Non-pigmented ciliary epithelial cell (primary cell): ENCODE measurements at regions not wholly inside any gene's neighbourhood (a gene's known extent, or its start where the extent isn't known, plus 50 kb on each side); places are given as distances from the start of the nearest gene placed in this dataset.

Experiments used
- DNase-seq: peaks from one replicate; pipeline ENCODE4 v3.0.0-alpha.2; 2010; ENCODE audit warnings: low read depth

DNA sequence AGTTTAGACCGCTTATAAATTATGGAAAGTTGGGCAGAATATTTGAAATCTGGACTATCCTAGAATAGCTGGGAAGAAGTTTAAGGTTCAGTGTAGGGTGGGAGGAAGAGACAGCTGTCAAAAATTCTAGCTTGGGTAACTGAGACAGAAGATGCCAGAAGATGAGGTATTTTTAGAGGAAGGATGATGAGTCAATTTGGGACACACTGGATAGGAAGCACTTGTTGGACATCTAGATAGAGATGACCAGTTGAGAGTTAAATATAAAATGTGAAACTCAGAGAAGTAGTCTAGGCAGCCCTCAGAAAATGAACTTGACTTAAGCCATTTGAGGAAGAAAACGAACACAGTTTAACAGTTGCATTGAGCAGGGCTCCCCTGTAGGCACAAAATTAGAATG is 137.9 kb upstream of the MAP9 start:
- no peak for DNase-seq

DNA sequence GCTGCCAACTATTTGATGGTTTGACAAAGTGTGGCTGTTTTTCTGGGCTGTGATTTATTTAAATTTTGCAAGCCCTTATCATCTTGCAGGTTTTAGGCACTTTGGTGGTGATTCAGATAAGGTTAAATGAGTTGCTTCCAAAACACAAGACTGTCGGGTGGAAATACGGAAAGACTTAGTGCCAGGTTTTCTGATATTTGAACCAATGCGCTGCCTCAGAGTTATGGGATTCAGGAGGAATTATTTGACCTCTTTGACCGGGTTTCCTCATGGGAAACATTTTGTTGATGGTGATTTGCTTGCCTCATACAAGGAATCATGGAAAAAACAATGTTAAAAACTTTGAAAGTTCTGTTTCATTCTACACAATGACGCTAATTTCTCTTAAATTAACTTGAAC is 136.1 kb upstream of the MAP9 start:
- no peak for DNase-seq

- no peak for DNase-seq
Observed at GRCh38 chr4:155512046-155512445, 135.3 kb upstream of the MAP9 start.

GRCh38 chr4:155510771-155511170 is 134.0 kb upstream of the MAP9 start:
- no peak for DNase-seq

DNA sequence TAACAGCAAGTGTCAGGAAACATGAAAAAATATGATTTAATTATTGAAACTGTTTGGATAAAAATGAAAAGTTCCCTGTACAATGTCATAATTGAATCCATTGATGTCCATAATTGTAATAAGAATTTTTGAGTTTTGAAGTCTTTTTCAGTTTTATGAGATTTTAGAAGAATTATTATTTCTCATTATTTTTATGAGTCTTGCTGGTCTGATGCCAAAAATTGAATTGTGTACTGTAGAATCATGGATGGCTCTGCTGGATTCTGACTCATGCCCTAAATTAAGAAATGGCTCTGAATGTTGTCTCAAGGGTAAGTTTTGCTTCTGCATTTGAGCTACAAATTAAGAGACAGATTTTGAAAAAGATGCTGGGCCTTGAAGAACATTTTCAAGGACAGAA is 132.8 kb upstream of the MAP9 start:
- no peak for DNase-seq

- no peak for DNase-seq
Observed at GRCh38 chr4:155506745-155507144, 130.0 kb upstream of the MAP9 start.

DNA sequence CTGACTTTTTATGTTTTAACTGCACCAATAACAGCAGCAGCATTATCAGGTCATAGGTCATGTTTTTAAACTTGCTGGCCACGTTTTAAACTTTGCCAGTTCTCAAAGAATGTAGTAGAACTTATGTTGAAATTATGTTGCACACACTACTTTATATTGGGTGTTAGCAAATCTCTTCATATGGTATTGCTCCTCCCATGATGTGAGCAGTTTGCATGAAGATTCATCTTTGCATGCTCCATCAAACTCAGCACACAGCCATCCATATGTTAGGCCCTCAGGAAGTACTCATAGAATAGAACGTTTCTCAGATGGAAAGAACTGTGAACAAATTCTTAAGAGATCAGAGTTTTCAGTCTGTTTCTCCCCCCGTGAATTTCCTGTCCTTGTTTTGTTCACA is 128.6 kb upstream of the MAP9 start:
- no peak for DNase-seq

DNA sequence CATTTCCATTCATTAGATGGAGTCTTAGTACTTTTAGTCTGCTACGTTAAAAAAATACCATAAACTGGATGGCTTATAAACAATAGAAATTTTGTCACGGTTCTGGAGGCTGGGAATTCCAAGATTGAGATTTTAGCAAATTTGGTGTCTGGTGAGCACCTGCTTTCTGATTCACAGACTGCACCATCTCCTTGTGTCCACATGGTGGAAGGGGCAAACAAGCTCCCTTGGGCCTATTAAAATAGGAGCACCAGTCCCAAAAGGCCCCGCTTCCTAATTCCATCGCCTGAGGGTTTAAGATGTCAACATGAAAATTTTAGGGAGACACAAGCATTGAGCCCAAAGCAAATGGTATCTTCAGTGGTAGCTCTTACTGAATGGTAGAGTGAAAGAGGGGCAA is 120.5 kb upstream of the MAP9 start:
- DNase-seq: no peak

DNA sequence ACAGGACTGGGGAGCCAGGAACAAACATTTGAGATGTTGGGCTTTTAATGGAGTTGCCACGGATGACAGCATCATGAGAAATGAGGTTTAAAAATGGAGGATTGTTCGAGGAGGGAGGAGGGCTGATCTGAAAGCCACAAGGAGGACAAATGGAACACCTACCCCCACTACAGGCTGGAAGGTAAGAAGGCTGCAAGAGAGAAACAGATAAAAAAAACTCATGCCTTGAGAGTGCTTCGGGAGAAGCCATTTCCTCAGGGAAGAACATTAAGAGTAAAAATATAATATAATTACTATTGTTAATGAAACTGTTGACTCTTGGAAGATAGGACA is 119.5 kb upstream of the MAP9 start:
- no peak for DNase-seq

GRCh38 chr4:155495572-155496293 is 119.0 kb upstream of the MAP9 start:
- no peak for DNase-seq

- no peak for DNase-seq
Observed at GRCh38 chr4:155494037-155494718, 117.4 kb upstream of the MAP9 start.

GRCh38 chr4:155491336-155492120 is 114.8 kb upstream of the MAP9 start:
- DNase-seq: no peak

- DNase-seq: no peak
Observed at GRCh38 chr4:155489271-155489670, 112.5 kb upstream of the MAP9 start.

GRCh38 chr4:155488691-155489090 is 111.9 kb upstream of the MAP9 start:
- no peak for DNase-seq

DNA sequence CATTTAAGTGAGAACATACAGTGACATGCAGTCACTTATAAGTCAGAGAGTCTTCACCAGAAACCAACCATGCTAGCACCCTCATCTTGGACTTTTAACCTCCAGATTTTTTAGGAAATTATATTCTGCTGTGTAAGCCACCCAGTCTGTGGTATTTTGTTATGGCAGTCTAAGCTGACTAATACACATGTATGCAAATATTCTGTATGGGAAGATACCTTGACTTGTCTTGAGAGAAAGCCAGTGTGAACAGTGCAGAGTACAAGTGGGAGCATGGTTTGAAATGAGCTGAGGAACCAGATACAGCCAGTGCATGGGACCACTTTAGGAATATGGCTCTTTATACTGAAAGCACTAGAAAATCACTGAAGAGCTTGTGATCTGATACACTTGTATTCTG is 110.4 kb upstream of the MAP9 start:
- DNase-seq: no peak

DNA sequence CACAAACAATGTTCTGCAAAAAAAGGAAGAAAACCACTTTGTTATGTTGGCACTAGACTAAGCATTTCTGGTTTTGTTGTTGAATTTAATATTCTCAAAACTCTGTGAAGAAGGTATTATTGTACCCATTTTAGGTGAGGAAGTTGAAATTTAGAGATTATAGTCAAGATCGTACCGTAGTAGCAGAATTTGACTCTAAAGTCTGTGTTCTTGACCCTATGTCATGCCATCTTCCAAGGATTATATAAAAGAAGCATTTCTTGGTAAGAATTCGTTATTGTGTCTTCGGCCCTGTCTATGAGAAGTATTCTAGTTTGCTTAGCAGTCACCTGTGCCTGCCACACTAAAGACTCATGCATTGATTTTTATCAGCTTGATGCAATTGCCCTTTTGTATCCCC is 104.4 kb upstream of the MAP9 start:
- DNase-seq: no peak

- no peak for DNase-seq
Observed at GRCh38 chr4:155479835-155480234, 103.1 kb upstream of the MAP9 start.

GRCh38 chr4:155478336-155478835 is 101.6 kb upstream of the MAP9 start:
- no peak for DNase-seq

- no peak for DNase-seq
Observed at GRCh38 chr4:155474758-155475157, 98.0 kb upstream of the MAP9 start.

GRCh38 chr4:155473420-155474095 is 96.8 kb upstream of the MAP9 start:
- DNase-seq: no peak

DNA sequence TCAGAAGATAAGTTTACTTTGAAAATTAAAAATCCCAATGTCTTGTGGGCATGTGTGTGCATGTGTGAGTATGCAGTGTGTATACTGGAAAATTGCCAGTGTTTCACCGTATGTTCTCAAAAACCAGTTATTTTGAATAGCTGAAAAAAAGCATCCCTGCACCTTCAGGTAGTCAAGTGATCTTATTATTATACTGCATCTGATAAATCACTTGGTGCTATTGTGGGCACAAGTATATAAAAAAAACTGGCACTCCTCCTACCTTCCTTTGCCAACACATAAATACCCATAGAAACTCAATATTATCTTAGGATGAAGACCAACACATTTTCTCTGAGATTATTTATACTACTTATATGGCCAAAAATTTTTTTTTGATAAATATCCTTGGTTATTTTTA is 91.5 kb upstream of the MAP9 start:
- no peak for DNase-seq

DNA sequence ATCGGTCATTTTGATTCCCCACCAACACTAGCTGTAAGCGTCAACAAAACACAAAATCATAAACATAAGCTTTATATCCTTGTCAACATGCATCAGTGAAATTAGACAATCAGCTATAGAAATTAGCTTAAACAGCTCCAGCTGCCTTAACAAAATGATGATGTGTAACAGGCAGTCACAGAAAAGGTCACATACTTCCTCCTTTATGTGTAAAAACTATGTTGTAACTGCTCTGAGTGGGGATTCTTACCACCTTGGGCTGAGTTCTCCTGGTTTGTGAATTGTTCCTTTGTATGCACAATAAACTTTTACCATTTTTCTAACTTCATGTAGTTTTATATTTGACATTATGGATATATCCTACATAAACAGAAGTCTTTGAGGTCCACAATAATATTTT is 73.9 kb upstream of the MAP9 start:
- DNase-seq: no peak

DNA sequence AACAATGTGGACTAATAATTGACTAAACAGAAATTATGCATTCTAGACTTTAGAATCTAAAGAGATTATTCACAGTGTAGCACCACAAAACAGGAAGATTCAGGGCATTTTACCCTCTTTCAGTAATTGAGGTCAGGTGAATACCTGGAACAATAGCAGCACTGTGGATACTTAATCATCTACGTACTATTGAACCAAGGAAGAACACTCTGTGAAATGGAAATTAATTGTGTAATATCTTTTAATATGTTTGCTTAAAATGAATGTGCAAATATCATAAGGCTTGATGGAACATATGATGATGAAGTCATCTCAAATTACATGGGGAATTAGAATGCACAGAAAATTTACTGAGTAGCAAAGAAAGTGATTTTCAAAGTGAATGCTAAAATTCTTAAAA is 68.5 kb upstream of the MAP9 start:
- DNase-seq: no peak
